SK-N-SH (cell line): ENCODE measurements at regions not wholly inside any gene's neighbourhood (a gene's known extent, or its start where the extent isn't known, plus 50 kb on each side); places are given as distances from the start of the nearest gene placed in this dataset.

Experiments
- FOSL2 ChIP-seq: IDR thresholded peaks from 2 replicates; pipeline ENCODE4 v1.4.0; 2012; ENCODE audit warnings: low read depth, mild to moderate bottlenecking, moderate library complexity, borderline replicate concordance
- GABPA ChIP-seq: IDR thresholded peaks from 2 replicates; pipeline ENCODE4 v1.4.0; 2012; ENCODE audit warnings: low read depth, mild to moderate bottlenecking
- NFIC ChIP-seq: IDR thresholded peaks from 2 replicates; pipeline ENCODE4 v1.4.0; 2012; ENCODE audit warnings: borderline replicate concordance
- RAD21 ChIP-seq: IDR thresholded peaks from 2 replicates; pipeline ENCODE4 v1.6.1; 2012; ENCODE audit warnings: mild to moderate bottlenecking, low read length
- TAF1 ChIP-seq: IDR thresholded peaks from 2 replicates; pipeline ENCODE4 v1.6.1; 2012; ENCODE audit warnings: low read depth, mild to moderate bottlenecking, low read length, moderate library complexity, borderline replicate concordance
- TEAD4 ChIP-seq: IDR thresholded peaks from 2 replicates; pipeline ENCODE4 v1.4.0; 2012; ENCODE audit warnings: mild to moderate bottlenecking, borderline replicate concordance; ENCODE audit not compliant: insufficient read depth
- TF ChIP-seq, protein P1 (sequence below): fragments of 200-600 bp; sonication (generic); IDR thresholded peaks from 2 replicates; pipeline ENCODE4 v1.6.1; 2017; ENCODE audit warnings: antibody characterized with exemption, mild to moderate bottlenecking, moderate library complexity
- TF ChIP-seq, protein P2 (sequence below): fragments of 150-350 bp; IDR thresholded peaks from 2 replicates; pipeline ENCODE4 v1.6.1; 2017; ENCODE audit warnings: antibody characterized with exemption, low read length, low read depth, borderline replicate concordance
- TF ChIP-seq, protein P3 (sequence below): IDR thresholded peaks from 2 replicates; pipeline ENCODE4 v1.4.0; 2012; ENCODE audit warnings: low read depth, borderline replicate concordance

DNA sequence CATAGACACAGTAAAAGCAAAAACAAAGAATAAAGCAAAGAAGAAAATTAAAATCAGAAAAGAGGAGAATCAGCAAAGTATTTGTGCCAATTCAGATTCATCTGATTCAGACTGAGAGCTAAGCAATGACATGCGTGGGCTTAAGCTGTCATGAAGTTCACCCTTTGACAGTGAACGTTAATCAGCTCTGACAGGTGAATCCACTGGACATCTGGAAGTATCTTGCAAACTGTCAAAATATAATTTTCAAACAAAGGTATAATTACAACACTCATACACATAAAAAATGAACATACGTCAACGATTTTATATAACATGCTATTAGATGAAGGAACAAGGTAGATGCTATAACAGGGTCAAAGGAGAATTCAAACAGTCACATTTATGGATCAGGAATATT is 596.3 kb upstream of the SALL1 start:
- TF ChIP-seq, protein P1, sequence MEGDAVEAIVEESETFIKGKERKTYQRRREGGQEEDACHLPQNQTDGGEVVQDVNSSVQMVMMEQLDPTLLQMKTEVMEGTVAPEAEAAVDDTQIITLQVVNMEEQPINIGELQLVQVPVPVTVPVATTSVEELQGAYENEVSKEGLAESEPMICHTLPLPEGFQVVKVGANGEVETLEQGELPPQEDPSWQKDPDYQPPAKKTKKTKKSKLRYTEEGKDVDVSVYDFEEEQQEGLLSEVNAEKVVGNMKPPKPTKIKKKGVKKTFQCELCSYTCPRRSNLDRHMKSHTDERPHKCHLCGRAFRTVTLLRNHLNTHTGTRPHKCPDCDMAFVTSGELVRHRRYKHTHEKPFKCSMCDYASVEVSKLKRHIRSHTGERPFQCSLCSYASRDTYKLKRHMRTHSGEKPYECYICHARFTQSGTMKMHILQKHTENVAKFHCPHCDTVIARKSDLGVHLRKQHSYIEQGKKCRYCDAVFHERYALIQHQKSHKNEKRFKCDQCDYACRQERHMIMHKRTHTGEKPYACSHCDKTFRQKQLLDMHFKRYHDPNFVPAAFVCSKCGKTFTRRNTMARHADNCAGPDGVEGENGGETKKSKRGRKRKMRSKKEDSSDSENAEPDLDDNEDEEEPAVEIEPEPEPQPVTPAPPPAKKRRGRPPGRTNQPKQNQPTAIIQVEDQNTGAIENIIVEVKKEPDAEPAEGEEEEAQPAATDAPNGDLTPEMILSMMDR = no peak
- TF ChIP-seq, protein P2, sequence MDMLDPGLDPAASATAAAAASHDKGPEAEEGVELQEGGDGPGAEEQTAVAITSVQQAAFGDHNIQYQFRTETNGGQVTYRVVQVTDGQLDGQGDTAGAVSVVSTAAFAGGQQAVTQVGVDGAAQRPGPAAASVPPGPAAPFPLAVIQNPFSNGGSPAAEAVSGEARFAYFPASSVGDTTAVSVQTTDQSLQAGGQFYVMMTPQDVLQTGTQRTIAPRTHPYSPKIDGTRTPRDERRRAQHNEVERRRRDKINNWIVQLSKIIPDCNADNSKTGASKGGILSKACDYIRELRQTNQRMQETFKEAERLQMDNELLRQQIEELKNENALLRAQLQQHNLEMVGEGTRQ = no peak
- no peak for TF ChIP-seq GABPA
- no peak for TF ChIP-seq NFIC
- TF ChIP-seq RAD21 = no peak
- TF ChIP-seq, protein P3, sequence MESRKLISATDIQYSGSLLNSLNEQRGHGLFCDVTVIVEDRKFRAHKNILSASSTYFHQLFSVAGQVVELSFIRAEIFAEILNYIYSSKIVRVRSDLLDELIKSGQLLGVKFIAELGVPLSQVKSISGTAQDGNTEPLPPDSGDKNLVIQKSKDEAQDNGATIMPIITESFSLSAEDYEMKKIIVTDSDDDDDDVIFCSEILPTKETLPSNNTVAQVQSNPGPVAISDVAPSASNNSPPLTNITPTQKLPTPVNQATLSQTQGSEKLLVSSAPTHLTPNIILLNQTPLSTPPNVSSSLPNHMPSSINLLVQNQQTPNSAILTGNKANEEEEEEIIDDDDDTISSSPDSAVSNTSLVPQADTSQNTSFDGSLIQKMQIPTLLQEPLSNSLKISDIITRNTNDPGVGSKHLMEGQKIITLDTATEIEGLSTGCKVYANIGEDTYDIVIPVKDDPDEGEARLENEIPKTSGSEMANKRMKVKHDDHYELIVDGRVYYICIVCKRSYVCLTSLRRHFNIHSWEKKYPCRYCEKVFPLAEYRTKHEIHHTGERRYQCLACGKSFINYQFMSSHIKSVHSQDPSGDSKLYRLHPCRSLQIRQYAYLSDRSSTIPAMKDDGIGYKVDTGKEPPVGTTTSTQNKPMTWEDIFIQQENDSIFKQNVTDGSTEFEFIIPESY = no peak
- TF ChIP-seq TEAD4 = no peak
- no peak for TF ChIP-seq FOSL2
- TF ChIP-seq TAF1 = no peak
